ENCODE measurements at regions not wholly inside any gene's neighbourhood (a gene's known extent, or its start where the extent isn't known, plus 50 kb on each side); places are given as distances from the start of the nearest gene placed in this dataset.
"Not testable (repeated sequence)": the region's sequence is repeated elsewhere in the genome, so short reads cannot be mapped to it uniquely, and the experiment has no call there.

- DNase-seq (ENCODE audit: low spot score) = not testable (repeated sequence)
Observed at GRCh38 chr9:39567396-39567795, 211.9 kb downstream of the SPATA31A1 start.

DNA sequence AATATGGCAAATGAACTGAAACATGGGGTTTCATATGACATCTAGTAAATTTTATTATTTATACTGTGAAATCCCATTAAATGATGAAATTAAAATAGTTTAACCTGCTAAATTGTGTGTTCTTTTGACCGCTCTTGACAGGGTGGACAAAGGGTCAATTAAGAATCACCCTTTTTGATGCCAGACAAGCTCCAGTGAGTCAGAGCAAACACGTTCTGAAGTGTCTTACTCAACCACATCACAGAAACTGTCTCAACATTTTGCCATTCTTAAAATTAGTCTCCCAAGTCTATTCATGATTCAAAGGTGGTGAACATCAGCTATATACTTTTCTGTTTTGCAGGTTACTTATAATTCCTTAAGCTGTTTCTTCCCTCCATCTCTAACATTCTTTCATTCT lies 213.4 kb downstream of the SPATA31A1 start:
- not testable (repeated sequence) for DNase-seq (ENCODE audit: low spot score)

- DNase-seq (ENCODE audit: low spot score) = not testable (repeated sequence)
Observed at GRCh38 chr9:39573024-39574022, 217.9 kb downstream of the SPATA31A1 start.

GRCh38 chr9:39579000-39579399 lies 223.5 kb downstream of the SPATA31A1 start:
- DNase-seq (ENCODE audit: low spot score) = not testable (repeated sequence)

DNA sequence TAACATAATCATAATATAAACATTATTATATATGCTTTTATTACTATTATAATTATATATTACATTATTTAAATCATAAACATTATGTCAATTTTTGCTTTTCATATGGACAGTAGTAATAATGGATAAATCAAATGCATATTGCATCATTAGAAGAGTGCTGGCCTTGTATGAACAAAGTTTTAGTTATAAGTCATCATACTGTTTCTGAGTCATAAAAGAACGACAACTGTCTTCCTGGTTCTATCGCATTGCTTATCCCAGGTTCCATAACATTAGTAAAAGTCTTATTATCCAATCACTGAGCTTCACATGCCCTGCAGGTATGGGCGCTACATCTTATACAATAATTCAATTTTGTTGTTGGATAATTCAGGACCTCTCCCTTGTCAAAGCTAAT lies 225.8 kb downstream of the SPATA31A1 start:
- DNase-seq (ENCODE audit: low spot score) = not testable (repeated sequence)

DNA sequence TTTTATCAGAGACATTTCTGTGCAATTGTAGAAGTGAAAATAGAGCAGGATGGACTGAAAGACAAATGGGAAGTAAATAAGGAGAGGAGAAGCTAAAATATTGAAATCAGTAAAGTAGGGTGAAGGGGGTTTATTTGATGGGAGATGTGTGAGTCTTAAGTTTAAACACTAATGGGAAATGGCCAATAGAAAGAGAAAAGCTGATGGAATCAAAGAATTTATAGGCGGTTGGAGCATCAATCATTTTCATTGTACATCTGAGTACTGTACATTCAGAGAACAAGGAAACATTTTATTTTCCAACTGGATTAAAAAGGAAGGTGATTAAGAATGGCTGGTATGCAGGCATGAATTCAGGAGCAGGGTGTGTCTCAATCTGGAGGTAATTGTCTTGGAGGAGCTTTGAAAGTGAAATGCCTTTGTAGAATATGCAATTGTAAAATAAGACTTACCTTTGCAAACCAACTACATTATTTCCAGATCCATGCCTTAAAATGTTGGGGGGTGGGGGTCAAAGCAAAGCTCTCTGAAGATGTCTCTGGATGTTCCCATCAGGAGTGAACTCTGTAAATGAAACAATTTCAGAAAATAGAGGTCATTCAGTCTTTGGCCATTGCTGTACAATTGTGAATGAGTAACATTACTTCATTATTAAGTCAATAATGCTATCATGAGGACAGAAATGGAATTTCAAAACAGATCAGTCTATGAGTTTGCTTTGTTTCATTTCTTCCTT lies 227.4 kb downstream of the SPATA31A1 start:
- not testable (repeated sequence) for DNase-seq (ENCODE audit: low spot score)

- not testable (repeated sequence) for DNase-seq (ENCODE audit: low spot score)
Observed at GRCh38 chr9:39583413-39583747, 227.9 kb downstream of the SPATA31A1 start.

GRCh38 chr9:39585233-39585632 lies 229.8 kb downstream of the SPATA31A1 start:
- not testable (repeated sequence) for DNase-seq (ENCODE audit: low spot score)

DNA sequence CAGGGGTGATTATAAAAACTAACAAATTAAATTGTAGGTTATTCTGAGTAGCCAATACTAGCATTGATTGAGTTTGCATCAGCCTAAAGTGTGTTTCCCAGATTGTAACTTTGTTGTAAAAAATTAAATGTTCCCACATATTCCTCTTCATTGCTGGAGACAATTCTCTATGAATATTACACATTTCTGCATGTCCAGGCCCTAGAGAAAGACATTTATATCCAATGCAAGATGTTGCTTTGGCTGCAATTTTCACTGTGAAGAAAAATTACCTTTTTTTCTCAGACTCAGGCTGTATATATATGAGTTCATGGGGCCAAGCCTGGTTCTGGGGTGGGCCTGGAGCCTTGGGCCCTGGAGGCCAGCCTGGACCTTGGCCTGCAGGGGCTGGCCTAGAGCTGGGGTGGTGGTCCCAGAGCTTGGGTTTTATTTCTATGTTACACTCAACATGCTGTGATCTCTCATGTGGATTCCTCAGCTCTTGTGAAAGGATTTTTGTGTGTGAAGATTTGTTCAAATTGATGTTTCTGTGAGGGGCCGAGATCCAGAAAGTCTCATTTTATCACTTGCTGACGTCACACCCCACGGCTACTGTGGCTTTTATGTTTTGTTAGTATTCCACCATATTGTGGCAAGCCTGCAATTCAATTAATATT lies 232.5 kb downstream of the SPATA31A1 start:
- DNase-seq (ENCODE audit: low spot score) = no peak

DNA sequence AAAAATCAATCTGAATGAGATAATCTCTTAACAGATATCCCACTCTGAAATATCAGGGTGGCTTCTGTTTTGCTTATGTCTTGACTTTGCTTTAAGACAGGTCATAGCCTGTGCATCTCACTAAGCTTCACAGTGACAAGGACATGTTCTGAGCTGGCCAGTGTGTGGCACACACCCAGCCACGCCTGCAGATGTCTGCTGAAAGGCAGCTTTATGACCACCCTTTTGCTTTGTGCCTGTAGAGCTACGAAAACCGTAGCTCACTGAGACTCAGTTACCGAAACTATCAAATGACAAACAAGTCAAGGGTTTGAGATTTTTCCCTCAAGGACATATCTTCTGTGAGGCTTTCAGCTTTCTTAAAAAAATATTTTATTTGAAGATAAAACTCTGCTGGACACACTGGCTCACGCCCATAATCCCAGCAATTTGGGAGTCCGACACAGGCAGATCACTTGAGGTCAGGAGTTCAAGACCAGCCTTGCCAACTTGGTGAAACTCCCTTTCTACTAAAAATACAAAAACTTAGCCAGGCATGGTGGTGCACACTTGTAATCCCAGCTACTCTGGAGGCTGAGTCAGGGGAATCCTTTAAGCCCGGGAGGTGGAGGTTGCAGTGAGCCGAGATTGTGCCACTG lies 233.2 kb downstream of the SPATA31A1 start:
- no peak for DNase-seq (ENCODE audit: low spot score)

- not testable (repeated sequence) for DNase-seq (ENCODE audit: low spot score)
Observed at GRCh38 chr9:39604089-39604488, 248.6 kb downstream of the SPATA31A1 start.

DNA sequence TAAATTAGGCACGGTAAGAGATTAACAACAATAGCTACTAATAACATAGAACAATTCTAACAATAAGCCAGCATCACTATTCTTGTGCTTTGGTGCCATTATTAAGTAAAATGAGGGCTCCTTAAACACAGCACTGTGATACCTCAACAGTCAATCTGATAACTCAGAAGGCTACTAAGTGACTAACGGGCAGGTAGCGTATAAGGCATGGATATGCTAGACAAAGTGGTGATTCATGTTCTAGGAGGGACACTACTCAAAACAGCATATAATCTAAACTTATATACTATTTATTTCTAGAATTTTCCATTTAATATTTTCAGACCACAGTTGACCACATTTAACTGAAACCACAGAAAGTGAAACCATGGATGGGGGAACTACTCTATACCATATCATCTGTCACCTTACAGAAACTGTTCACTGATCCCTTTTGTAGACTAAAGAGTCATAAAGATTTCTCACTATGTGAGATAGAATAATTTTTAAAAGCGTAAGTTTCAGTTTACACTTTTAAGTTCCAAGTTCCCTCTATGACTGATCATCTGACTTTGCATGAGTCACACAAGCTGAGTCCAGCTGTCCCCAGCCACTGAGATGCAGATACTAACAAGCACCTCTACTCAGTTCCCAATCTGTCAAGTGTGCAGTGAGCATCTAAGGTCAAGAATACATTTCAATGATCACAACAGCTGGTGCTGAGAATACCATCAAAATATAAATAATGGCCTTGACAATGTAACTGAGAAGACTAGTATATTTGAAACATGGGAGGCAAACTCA lies 256.2 kb downstream of the SPATA31A1 start:
- DNase-seq (ENCODE audit: low spot score) = not testable (repeated sequence)

DNA sequence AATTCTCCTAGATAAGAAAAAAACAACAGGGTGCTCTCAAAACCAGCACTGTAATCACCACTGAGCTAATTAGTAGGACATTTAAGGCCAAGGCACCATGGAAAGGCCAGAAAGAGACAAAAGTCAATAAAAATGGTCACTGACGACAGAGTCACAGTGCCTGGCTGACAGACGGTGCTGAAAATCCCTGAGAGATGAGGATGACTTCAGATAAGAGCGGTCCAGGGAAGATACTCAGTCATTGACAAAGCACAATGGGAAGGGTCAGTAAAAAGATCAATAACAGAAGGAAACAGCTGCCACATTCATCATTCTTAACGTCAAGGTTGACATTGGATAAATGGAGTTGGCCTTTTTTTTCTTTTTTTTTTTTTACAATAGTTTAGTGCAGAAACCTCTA lies 261.0 kb downstream of the SPATA31A1 start:
- DNase-seq (ENCODE audit: low spot score) = not testable (repeated sequence)

DNA sequence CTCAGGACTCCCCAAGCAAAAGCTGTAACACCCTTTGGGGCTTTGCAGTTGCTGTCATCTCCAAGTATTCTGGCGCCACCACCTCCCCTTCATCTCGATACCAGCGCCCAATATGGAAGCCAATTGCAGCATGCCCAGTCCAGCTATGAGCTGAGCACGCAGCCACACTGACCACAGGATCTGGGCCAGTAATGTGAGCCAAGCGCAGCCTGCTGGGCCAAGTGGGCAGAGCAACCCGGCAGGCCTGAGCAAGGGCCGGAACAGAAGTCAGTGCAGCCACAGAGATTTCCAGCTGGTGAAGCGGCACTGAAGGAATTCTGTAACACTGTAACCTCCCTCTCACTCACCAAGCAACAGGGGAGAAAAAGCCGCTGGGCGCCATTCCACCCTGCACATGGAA lies 268.6 kb downstream of the SPATA31A1 start:
- not testable (repeated sequence) for DNase-seq (ENCODE audit: low spot score)

DNA sequence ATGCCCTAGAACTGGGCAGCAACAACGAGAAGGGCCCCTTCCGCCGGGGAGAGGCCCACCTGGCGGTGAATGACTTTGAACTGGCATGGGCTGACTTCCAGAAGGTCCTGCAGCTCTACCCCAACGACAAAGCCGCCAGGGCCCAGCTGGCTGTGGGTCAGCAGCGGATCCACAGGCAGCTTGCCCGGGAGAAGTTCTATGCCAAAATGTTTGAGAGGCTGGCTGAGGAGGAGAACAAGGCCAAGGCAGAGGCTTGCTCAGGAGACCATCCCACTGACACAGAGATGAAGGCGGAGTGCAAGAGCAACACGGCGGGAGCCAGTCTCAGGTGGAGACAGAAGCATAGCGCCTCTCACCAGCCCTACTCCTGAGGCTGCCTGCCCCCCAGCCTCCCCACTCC lies 276.6 kb downstream of the SPATA31A1 start:
- not testable (repeated sequence) for DNase-seq (ENCODE audit: low spot score)

GRCh38 chr9:39649029-39649428 lies 293.6 kb downstream of the SPATA31A1 start:
- DNase-seq (ENCODE audit: low spot score) = not testable (repeated sequence)

DNA sequence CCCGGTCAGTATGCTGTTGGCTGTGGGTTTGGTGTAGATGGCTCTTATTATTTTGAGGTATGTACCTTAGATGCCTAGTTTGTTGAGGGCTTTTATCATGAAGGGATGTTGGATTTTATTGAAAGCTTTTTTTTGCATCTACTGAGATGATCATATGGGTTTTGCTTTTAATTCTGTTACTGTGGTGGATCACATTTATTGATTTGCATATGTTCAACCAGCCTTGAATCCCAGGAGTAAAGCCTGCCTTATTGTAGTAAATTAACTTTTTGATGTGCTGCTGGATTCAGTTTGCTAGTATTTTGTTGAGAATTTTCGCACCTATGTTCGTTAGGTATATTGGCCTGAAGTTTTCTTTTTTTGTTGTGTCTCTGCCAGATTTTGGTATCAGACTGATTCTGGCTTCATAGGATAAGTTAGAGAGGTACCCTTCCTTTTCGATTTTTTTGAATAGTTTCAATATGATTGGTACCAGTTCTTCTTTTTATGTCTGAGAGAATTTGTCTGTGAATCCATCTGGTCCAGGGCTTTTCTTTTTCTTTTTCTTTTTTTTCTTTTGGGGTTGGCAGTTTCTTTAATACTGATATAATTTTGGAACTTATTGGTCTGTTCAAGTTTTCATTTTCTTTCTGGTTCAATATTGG lies 301.6 kb downstream of the SPATA31A1 start:
- not testable (repeated sequence) for DNase-seq (ENCODE audit: low spot score)

DNA sequence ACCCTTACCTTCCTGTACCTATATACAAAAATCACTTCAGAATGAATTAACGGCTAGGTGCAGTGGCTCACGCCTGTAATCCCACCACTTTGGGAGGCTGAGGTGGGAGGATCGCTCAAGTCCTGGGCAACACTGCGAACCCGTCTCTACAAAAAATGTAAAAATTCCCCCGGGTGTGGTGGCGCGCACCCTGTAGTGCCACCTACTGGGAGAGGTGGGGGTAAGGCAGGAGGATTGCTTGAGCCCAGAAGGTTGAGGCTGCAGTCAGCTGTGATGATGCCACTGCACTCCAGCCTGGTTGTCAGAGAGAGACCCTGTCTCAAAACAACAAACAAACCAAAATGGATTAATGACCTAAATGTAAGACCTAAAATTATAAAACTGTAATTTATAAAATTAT lies 307.6 kb downstream of the SPATA31A1 start:
- DNase-seq (ENCODE audit: low spot score) = not testable (repeated sequence)

- DNase-seq (ENCODE audit: low spot score) = not testable (repeated sequence)
Observed at GRCh38 chr9:39663713-39664112, 308.2 kb downstream of the SPATA31A1 start.

- not testable (repeated sequence) for DNase-seq (ENCODE audit: low spot score)
Observed at GRCh38 chr9:39665020-39665419, 309.6 kb downstream of the SPATA31A1 start.
